ENCODE measurements at regions not wholly inside any gene's neighbourhood (a gene's known extent, or its start where the extent isn't known, plus 50 kb on each side); places are given as distances from the start of the nearest gene placed in this dataset.

GRCh38 chr4:167838686-167839085, 253.7 kb upstream of the ANXA10 start:
- Histone ChIP-seq H2BK5ac (ENCODE audit: low read depth, low read length) (no peak overlapping the region), H3K56ac (replicated peaks; ENCODE audit: insufficient read length, low read depth, low read length) (no peak overlapping the region), H3K9me3 (ENCODE audit: insufficient read depth in 2 of 2, low read depth in 1 of 2, low read length in 1 of 2) (no peaks in the 10 kb centered on the region), H3K79me1 (ENCODE audit: low read depth, low read length) (no peaks in the 10 kb centered on the region), H3K14ac (ENCODE audit: insufficient read length) (no peak overlapping the region), H2AFZ (ENCODE audit: low read length) (no peak overlapping the region), H3K4me1 (replicated peaks in 1 of 4; ENCODE audit: control insufficient read depth in 3 of 4, insufficient read depth in 4 of 4, low read length in 3 of 4) (no peaks in the 10 kb centered on the region), H3K4me3 (ENCODE audit: extremely low read depth in 1 of 4, insufficient read depth in 2 of 4, low read depth in 3 of 4, low read length in 4 of 4) (no peak overlapping the region), H3K23me2 (ENCODE audit: low read depth, low read length) (no peaks in the 10 kb centered on the region), H2BK20ac (ENCODE audit: low read length) (no peak overlapping the region), H3K79me2 (ENCODE audit: control insufficient read depth in 1 of 2, insufficient read depth in 2 of 2, low read length in 2 of 2) (no peaks in the 10 kb centered on the region), H3K9ac (replicated peaks in 1 of 4; ENCODE audit: extremely low read depth in 1 of 4, low read depth in 3 of 4, low read length in 3 of 4) (no peak overlapping the region), H4K91ac (replicated peaks; ENCODE audit: insufficient read length, low read length) (no peak overlapping the region), H3K4ac (replicated peaks; ENCODE audit: insufficient read length, low read depth, low read length) (no peak overlapping the region), H3K36me3 (ENCODE audit: control insufficient read depth in 2 of 4, insufficient read depth in 4 of 4, low read length in 3 of 4) (no peaks in the 10 kb centered on the region), H4K8ac (ENCODE audit: extremely low read depth, insufficient read depth, low read length) (no peak overlapping the region), H3K27me3 (replicated peaks in 1 of 4; ENCODE audit: control insufficient read depth in 3 of 4, extremely low read depth in 1 of 4, insufficient read depth in 3 of 4, low read length in 3 of 4) (peaks cover 0 to 1% (median 0%) of the 10 kb centered on the region in 4 experiments; a peak in 1 of 7 replicates), H4K20me1 (replicated peaks in 1 of 2; ENCODE audit: control insufficient read depth in 1 of 2, insufficient read depth in 2 of 2, low read length in 2 of 2) (no peaks in the 10 kb centered on the region), H3K18ac (ENCODE audit: extremely low read depth, low read length) (no peak overlapping the region), H2AK5ac (ENCODE audit: low read depth, low read length) (no peak overlapping the region), H4K5ac (ENCODE audit: insufficient read length, low read depth, low read length) (no peak overlapping the region), H2BK12ac (ENCODE audit: low read depth, low read length) (no peak overlapping the region), H3K27ac (ENCODE audit: low read depth, low read length) (no peak overlapping the region), H3K4me2 (ENCODE audit: insufficient read depth in 1 of 2, low read depth in 2 of 2, low read length in 2 of 2) (no peak overlapping the region), H2BK15ac (ENCODE audit: low read length) (no peak overlapping the region), H2BK120ac (replicated peaks; ENCODE audit: low read depth, low read length) (no peak overlapping the region), H3K23ac (ENCODE audit: insufficient read length) (no peak overlapping the region)
- ChIA-PET POLR2A (ENCODE audit: partially characterized antibody) (no interaction called here), CTCF (ENCODE audit: partially characterized antibody) (no interaction called here)
- DNase-seq (ENCODE audit: low read depth in 1 of 2, low spot score in 2 of 2) (no peak), FAIRE-seq (no peak)
- WGBS, 2 experiments (ENCODE audit: extremely low coverage in 1 of 2, insufficient coverage in 1 of 2, insufficient read length in 1 of 2, insufficient replicate concordance in 2 of 2, low coverage in 1 of 2, low lambda C conversion rate in 2 of 2, missing lambda C conversion rate in 1 of 2), result 100% methylated on average over 1 of the region's 1 CpG; no CpG with 5 or more reads in 1 of the 2 experiments
- no peak for TF ChIP-seq SUZ12 (IDR thresholded peaks at IDR 0.05; ENCODE audit: low read length)
- no peak for TF ChIP-seq KDM5A (IDR thresholded peaks at IDR 0.05; ENCODE audit: low read length)
- no peak for TF ChIP-seq BACH1 (IDR thresholded peaks at IDR 0.05; ENCODE audit: low read length)
- TF ChIP-seq CEBPB (IDR thresholded peaks at IDR 0.05; ENCODE audit: low read depth, low read length), result no peak
- TF ChIP-seq SP2 (IDR thresholded peaks at IDR 0.05; ENCODE audit: low read length), result no peak
- TF ChIP-seq CBX8 (IDR thresholded peaks at IDR 0.05; ENCODE audit: borderline replicate concordance, low read depth, low read length), result no peak
- no peak for TF ChIP-seq RAD21 (IDR thresholded peaks at IDR 0.05 in 1 of 2, conservative IDR thresholded peaks at IDR 0.05 in 1 of 2; ENCODE audit: low read depth in 2 of 2, low read length in 2 of 2)
- TF ChIP-seq MAFK (IDR thresholded peaks at IDR 0.05; ENCODE audit: low read depth, low read length), result no peak
- TF ChIP-seq SRF (IDR thresholded peaks at IDR 0.05; ENCODE audit: low read depth, low read length), result no peak
- no peak for TF ChIP-seq RXRA (IDR thresholded peaks at IDR 0.05; ENCODE audit: insufficient read depth, low read depth, low read length)
- TF ChIP-seq, protein P1, sequence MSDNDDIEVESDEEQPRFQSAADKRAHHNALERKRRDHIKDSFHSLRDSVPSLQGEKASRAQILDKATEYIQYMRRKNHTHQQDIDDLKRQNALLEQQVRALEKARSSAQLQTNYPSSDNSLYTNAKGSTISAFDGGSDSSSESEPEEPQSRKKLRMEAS (IDR thresholded peaks at IDR 0.05), result no peak
- no peak for TF ChIP-seq POLR2A (IDR thresholded peaks at IDR 0.05; ENCODE audit: control extremely low read depth in 1 of 2, low read depth in 2 of 2, low read length in 2 of 2)
- no peak for TF ChIP-seq GABPA (IDR thresholded peaks at IDR 0.05; ENCODE audit: borderline replicate concordance, insufficient read depth, low read length)
- no peak for TF ChIP-seq RNF2 (IDR thresholded peaks at IDR 0.05; ENCODE audit: borderline replicate concordance, low read depth, low read length, missing control alignments, poor library complexity, severe bottlenecking)
- no peak for TF ChIP-seq TAF7 (optimal IDR thresholded peaks at IDR 0.05; ENCODE audit: borderline replicate concordance, low read depth, low read length)
- TF ChIP-seq TEAD4 (IDR thresholded peaks at IDR 0.05; ENCODE audit: low read depth, low read length), result no peak
